Stimulated activated naive CD4-positive, alpha-beta T cell (primary cell): ENCODE measurements at regions not wholly inside any gene's neighbourhood (a gene's known extent, or its start where the extent isn't known, plus 50 kb on each side); places are given as distances from the start of the nearest gene placed in this dataset.

Experiments
- DNase-seq, 6 experiments: peaks; one replicate each; lab custom pipeline; 2025; lab: John Stamatoyannopoulos, UW

DNA sequence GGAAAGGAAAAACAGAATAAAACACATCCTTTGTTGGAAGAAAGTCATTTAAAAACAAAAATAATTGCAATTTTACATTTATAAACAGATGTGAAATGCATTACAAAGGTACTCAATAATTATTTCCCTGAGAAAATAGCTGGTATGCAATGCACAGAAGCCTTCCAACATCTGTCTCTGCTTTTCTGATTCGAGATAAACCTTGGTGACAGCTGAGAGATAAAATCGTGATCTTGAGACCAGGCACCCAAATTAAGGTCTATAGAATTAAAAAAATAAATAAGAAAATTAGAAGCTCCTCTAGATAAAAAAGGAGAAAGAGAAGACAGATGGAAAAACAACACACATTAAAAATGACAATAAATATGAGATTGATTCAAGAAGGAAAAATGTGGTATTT lies 544.0 kb downstream of the SPRY1 start:
- DNase-seq: no peak

- no peak for DNase-seq
These were observed 544.7 kb downstream of the SPRY1 start for GRCh38 chr4:123941306-123941705.

DNA sequence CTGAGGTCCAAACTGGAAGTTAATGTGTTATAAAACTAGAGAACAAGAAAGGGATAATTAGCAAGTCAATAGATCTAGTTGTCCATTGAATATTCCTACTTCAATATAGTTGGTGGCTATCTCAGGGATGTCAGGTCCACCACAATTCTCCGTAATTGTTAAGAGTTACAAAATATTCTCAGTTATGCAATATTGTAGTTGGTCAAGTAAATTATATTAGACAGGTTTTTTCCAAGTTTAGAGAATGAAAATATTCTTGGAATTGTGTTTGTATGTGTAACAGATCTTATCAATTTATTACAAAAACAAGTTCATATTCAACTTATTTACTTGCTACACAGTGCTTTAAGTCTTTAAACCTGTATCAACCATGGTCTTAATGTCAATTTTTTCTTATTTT lies 547.4 kb downstream of the SPRY1 start:
- no peak for DNase-seq

- no peak for DNase-seq
These were observed 548.7 kb downstream of the SPRY1 start for GRCh38 chr4:123945301-123945700.

DNA sequence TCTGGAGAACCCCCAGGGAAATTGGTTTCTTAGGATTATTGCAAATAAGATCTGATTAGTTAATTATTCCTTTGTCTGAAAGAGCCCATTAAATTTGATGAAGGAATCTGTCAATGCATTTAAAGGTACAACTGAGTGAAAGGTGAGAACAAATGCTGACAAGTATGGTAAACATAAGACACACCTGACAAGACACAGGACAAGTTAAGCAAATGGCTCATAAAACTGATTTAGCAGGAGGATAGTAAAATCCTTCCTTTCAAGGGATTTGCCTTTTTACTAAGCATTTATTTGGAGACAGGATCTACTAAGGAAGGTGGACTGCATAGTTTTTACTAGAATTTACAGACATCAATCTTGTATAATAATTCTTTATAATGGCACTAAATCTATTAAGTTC lies 553.9 kb downstream of the SPRY1 start:
- no peak for DNase-seq

GRCh38 chr4:123952530-123953274 lies 556.1 kb downstream of the SPRY1 start:
- DNase-seq: no peak

DNA sequence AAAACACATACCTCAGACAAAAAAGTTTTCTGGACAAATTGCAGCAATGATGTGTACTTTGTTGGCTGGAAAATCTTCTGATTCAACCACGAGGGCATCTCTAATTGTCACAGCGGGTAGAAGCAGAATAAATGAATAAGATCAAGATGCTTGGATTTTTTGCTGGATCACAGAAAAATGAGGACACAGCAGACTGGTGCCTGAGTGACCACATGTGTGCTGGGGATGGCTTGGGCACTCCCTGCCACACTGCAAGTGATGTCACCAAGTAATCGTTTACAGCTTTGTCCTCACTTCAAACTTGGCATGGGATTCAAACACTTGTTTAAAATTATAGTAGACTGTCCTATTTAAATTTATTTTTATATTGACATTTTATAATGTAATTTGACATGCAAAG lies 557.0 kb downstream of the SPRY1 start:
- DNase-seq: no peak

DNA sequence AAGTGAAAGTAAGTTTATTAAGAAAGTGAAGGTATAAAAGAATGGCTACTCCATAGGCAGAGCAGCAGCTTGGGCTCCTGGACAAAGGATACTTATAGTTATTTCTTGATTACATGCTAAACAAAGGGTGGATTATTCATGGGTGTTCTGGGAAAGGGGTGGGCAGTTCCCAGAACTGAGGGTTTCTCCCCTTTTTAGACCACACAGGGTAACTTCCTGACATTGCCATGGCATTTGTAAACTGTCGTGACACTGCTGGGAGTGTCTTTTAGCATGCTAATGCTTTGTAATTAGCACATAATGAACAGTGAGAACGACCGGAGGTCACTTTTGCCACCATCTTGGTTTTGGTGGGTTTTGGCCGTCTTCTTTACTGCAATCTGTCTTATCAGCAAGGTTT lies 557.6 kb downstream of the SPRY1 start:
- DNase-seq: no peak

DNA sequence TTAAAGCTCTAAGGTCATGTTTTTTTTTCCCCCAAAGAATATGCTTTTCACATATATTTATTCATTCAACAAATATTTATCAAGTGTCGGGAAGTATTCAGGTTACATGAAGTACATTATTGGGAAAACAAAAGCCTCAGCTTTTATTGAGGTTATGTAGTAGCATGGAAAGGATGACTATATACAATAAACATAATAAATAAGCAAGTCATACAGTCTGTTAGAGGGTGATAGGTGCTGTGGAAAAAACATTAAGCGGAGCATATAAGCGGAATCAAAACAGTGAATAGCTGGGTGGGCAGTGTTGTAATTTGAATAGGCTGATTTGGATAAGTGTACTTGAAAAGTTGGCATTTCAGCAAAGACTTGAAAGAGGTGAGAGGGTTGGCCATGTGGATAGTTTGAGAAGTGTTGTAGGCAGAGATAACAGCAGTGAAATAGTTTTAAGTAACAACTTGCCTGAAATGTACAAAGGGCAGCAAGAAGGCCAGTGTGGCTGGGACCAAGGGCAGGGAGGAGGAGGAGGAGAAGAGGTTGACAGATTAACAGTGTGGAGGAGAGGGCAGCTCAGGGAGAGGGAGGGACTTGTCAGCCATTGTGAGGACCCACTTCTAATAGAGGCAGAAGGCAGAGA lies 558.7 kb downstream of the SPRY1 start:
- DNase-seq: no peak

GRCh38 chr4:123956204-123956603 lies 559.6 kb downstream of the SPRY1 start:
- no peak for DNase-seq

GRCh38 chr4:123966990-123967769 lies 570.6 kb downstream of the SPRY1 start:
- DNase-seq: no peak

DNA sequence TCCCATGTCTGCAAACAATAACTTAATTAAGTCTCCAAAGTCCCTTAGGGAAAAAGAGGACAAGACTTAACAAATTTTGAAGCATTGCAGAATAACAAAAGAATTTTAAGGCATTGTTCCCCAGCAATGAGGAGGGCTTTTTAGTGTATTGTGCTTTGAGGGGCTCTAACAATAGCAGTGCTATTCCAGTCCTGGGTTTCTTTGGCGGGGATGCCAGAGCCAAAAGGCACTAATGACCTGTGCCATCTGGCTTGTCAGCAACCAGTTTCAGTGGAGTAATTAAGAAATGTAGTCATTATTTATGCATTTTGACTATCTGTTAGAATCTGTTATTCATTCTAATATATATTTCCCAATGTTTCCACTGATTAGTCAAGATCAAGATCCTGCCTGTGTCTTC lies 575.4 kb downstream of the SPRY1 start:
- no peak for DNase-seq

GRCh38 chr4:123974386-123975149 lies 578.0 kb downstream of the SPRY1 start:
- no peak for DNase-seq

DNA sequence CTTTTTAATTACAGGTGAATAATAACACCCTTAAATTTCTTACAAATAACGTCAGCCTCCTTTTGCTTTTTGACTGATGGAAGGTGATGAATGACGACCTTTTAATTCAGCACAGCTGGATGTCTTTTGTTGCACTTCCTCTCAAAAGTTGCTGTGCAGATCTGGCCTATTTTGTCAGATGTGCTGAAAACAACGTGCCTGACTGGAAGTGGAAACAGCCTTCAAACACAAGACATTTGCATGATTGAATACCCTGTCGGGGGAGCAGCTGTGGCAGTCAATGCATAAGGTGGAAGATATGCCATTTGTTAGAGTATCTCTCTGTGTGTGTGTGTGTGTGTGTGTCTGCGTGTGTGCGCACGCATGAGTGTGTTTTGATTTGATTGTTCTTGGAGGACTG lies 579.7 kb downstream of the SPRY1 start:
- DNase-seq: no peak

DNA sequence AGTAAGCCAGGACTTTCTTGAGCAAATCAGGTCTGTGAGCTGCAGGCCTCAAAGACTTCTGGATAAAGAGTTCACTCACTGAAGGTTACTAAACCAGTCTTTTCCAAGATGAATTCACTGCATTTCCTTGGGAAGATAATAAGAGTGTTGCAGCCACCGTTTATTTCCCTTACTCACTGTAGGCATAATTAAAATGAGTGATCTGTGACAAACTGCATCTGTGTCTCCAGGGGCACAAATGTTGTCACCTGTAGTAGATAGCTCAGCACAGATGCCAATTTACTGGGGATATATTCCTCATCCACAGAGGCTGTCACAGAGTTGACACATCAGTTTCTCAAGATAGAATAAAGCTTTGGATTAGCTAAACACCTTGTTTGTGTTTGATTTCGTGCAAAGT lies 580.2 kb downstream of the SPRY1 start:
- no peak for DNase-seq

GRCh38 chr4:123977641-123978081 lies 581.1 kb downstream of the SPRY1 start:
- no peak for DNase-seq

DNA sequence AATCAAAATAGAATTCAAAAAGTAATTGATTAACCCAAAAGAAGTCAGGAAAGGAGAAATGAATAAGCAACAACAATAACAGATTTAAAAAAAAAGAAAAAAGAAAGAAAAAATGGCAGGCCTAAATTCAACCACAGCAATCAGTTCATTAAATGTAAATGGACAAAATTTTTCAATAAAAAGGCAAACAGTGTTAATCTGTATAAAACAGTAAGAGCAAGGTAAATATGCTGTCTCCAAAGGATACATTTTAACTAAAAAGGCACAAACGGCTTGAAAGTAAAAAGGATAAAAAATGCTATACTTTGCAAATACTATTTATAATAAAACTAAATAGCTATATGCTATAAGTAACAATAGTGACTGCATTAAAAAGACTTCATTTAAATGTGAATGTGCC lies 582.0 kb downstream of the SPRY1 start:
- DNase-seq: no peak

- no peak for DNase-seq
These were observed 584.2 kb downstream of the SPRY1 start for GRCh38 chr4:123980736-123981300.

DNA sequence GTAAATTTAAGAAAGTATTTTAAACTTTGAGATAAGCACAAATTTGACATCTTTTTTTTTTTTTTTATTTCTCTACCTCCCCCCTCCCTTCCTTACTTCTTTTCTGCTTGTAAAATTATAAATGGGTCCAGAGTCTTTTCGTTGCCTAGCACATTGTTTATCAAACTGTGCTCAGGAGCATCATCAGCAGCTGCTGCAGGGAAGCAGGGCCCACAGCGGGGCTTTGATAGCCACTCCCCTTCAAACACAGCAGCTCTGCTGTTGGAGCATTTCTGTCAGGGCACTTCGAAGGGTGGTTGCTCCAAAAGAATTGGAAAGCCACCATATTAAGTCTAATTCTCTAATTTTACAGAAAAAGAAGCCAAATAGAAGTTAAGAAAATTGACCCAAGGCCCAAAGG lies 588.3 kb downstream of the SPRY1 start:
- no peak for DNase-seq

GRCh38 chr4:123986268-123986798 lies 589.7 kb downstream of the SPRY1 start:
- no peak for DNase-seq

GRCh38 chr4:123987408-123987807 lies 590.8 kb downstream of the SPRY1 start:
- no peak for DNase-seq
